AG08395 (cell line): ENCODE measurements at regions not wholly inside any gene's neighbourhood (a gene's known extent, or its start where the extent isn't known, plus 50 kb on each side); places are given as distances from the start of the nearest gene placed in this dataset.
"Not testable (repeated sequence)": the region's sequence is repeated elsewhere in the genome, so short reads cannot be mapped to it uniquely, and the experiment has no call there.

Experiments
- DNase-seq: peaks from one replicate; pipeline ENCODE4 v3.0.0; 2012; ENCODE audit warnings: mixed read lengths, low spot score

- DNase-seq, result no peak
Measured at GRCh38 chr12:131578828-131579470, 131.9 kb upstream of the SFSWAP start.

- no peak for DNase-seq
Measured at GRCh38 chr12:131583090-131583712, 127.7 kb upstream of the SFSWAP start.

- no peak for DNase-seq
Measured at GRCh38 chr12:131586269-131586668, 124.6 kb upstream of the SFSWAP start.

GRCh38 chr12:131586761-131587160, 124.1 kb upstream of the SFSWAP start:
- DNase-seq, result no peak

- no peak for DNase-seq
Measured at GRCh38 chr12:131587565-131587964, 123.3 kb upstream of the SFSWAP start.

- DNase-seq, result no peak
Measured at GRCh38 chr12:131589221-131589897, 121.5 kb upstream of the SFSWAP start.

GRCh38 chr12:131589966-131590365, 120.9 kb upstream of the SFSWAP start:
- no peak for DNase-seq

GRCh38 chr12:131591136-131591535, 119.8 kb upstream of the SFSWAP start:
- no peak for DNase-seq

GRCh38 chr12:131591714-131592709, 118.9 kb upstream of the SFSWAP start:
- no peak for DNase-seq

- DNase-seq, result no peak
Measured at GRCh38 chr12:131592972-131593371, 117.9 kb upstream of the SFSWAP start.

- DNase-seq, result no peak
Measured at GRCh38 chr12:131593406-131593805, 117.5 kb upstream of the SFSWAP start.

- no peak for DNase-seq
Measured at GRCh38 chr12:131596115-131596514, 114.8 kb upstream of the SFSWAP start.

GRCh38 chr12:131597333-131597732, 113.6 kb upstream of the SFSWAP start:
- no peak for DNase-seq

GRCh38 chr12:131598717-131599116, 112.2 kb upstream of the SFSWAP start:
- no peak for DNase-seq

- DNase-seq, result no peak
Measured at GRCh38 chr12:131599190-131600159, 111.4 kb upstream of the SFSWAP start.

GRCh38 chr12:131600160-131600532, 110.7 kb upstream of the SFSWAP start:
- DNase-seq, result no peak

GRCh38 chr12:131601499-131601898, 109.4 kb upstream of the SFSWAP start:
- DNase-seq, result not testable (repeated sequence)

- DNase-seq, result no peak
Measured at GRCh38 chr12:131603106-131603938, 107.6 kb upstream of the SFSWAP start.

- DNase-seq, result no peak
Measured at GRCh38 chr12:131603939-131604795, 106.7 kb upstream of the SFSWAP start.
